Upper lobe of right lung (tissue), 1 donor: ENCODE measurements at regions not wholly inside any gene's neighbourhood (a gene's known extent, or its start where the extent isn't known, plus 50 kb on each side); places are given as distances from the start of the nearest gene placed in this dataset.
A peak's percentile ranks its signal among the peaks of the same experiment; 100 is the strongest.

ENCODE experiments used
- ATAC-seq: fragments of 200-7000 bp; cut with Tn5 transposase; one replicate; pipeline ENCODE4 v1.9.1; 2020; ENCODE audit warnings: mild to moderate bottlenecking, moderate library complexity
- DNase-seq: peaks from one replicate; pipeline ENCODE4 v3.0.0-alpha.2; 2020
- H3K27ac ChIP-seq: fragments of 200-600 bp; one replicate; pipeline ENCODE4 v1.8.0; 2022
- H3K27me3 ChIP-seq: fragments of 200-600 bp; one replicate; pipeline ENCODE4 v1.8.0; 2022; ENCODE audit warnings: mild to moderate bottlenecking
- H3K36me3 ChIP-seq: fragments of 200-600 bp; one replicate; pipeline ENCODE4 v1.8.0; 2022
- H3K4me1 ChIP-seq: fragments of 200-600 bp; one replicate; pipeline ENCODE4 v1.8.0; 2022
- H3K4me3 ChIP-seq: fragments of 200-600 bp; one replicate; pipeline ENCODE4 v1.8.0; 2022; ENCODE audit warnings: mild to moderate bottlenecking
- H3K9me3 ChIP-seq: fragments of 200-600 bp; one replicate; pipeline ENCODE4 v1.8.0; 2022
- CTCF ChIP-seq: fragments of 200-600 bp; IDR thresholded peaks from one replicate; pipeline ENCODE4 v1.8.0; 2022; ENCODE audit warnings: antibody characterized with exemption
- intact Hi-C: fragments of 100-400 bp; cut with DNase I; formaldehyde crosslinking; loops from one replicate; pipeline ENCODE4 v1.11.0; 2022
- donor health status: DM: no; HTN: yes; CAD: no; lungs with severe emphysema.

GRCh38 chr4:129602447-129602846 is 506.5 kb downstream of the C4orf33 start:
- no peak for ATAC-seq
- TF ChIP-seq CTCF, result no peak
- Histone ChIP-seq H3K4me1 (no peaks in the 10 kb centered on the region), H3K4me3 (no peak overlapping the region), H3K36me3 (no peaks in the 10 kb centered on the region), H3K27ac (no peak overlapping the region), H3K9me3 (no peaks in the 10 kb centered on the region), H3K27me3 (no peaks in the 10 kb centered on the region)
- no peak for DNase-seq
- intact Hi-C loops, result no loop called here

- Histone ChIP-seq H3K27me3 (no peaks in the 10 kb centered on the region), H3K4me1 (no peaks in the 10 kb centered on the region), H3K9me3 (no peaks in the 10 kb centered on the region), H3K36me3 (no peaks in the 10 kb centered on the region), H3K4me3 (no peak overlapping the region), H3K27ac (no peak overlapping the region)
- TF ChIP-seq CTCF, result no peak
- intact Hi-C loops, result no loop called here
- ATAC-seq, result peak; percentile 52
- DNase-seq, result no peak
These were observed 507.4 kb downstream of the C4orf33 start for GRCh38 chr4:129603241-129603931.

- ATAC-seq, result no peak
- intact Hi-C loops, result no loop called here
- H3K4me1 ChIP-seq, result no peaks in the 10 kb centered on the region
- H3K27ac ChIP-seq, result no peak overlapping the region
- TF ChIP-seq CTCF, result no peak
- no peak for DNase-seq
- H3K27me3 ChIP-seq, result no peaks in the 10 kb centered on the region
- no peaks in the 10 kb centered on the region for H3K36me3 ChIP-seq
- H3K9me3 ChIP-seq, result no peaks in the 10 kb centered on the region
- H3K4me3 ChIP-seq, result no peak overlapping the region
These were observed 508.8 kb downstream of the C4orf33 start for GRCh38 chr4:129604632-129605255.

- Histone ChIP-seq H3K4me3 (no peak overlapping the region), H3K9me3 (no peaks in the 10 kb centered on the region), H3K36me3 (no peaks in the 10 kb centered on the region), H3K4me1 (no peaks in the 10 kb centered on the region), H3K27ac (no peak overlapping the region), H3K27me3 (no peaks in the 10 kb centered on the region)
- ATAC-seq, result no peak
- TF ChIP-seq CTCF, result no peak
- DNase-seq, result no peak
- intact Hi-C loops, result no loop called here
These were observed 518.7 kb downstream of the C4orf33 start for GRCh38 chr4:129614611-129615010.

GRCh38 chr4:129622566-129622965 is 526.6 kb downstream of the C4orf33 start:
- no peak for ATAC-seq
- TF ChIP-seq CTCF, result no peak
- H3K9me3 ChIP-seq, result no peaks in the 10 kb centered on the region

More at GRCh38 chr4:129622566-129622965, 526.6 kb downstream of the C4orf33 start:
- DNase-seq, result no peak
- no peaks in the 10 kb centered on the region for H3K27me3 ChIP-seq
- H3K27ac ChIP-seq, result no peak overlapping the region
- no peaks in the 10 kb centered on the region for H3K36me3 ChIP-seq
- no peak overlapping the region for H3K4me3 ChIP-seq
- intact Hi-C loops, result no loop called here
- H3K4me1 ChIP-seq, result no peaks in the 10 kb centered on the region
